ENCODE measurements at regions not wholly inside any gene's neighbourhood (a gene's known extent, or its start where the extent isn't known, plus 50 kb on each side); places are given as distances from the start of the nearest gene placed in this dataset.

DNA sequence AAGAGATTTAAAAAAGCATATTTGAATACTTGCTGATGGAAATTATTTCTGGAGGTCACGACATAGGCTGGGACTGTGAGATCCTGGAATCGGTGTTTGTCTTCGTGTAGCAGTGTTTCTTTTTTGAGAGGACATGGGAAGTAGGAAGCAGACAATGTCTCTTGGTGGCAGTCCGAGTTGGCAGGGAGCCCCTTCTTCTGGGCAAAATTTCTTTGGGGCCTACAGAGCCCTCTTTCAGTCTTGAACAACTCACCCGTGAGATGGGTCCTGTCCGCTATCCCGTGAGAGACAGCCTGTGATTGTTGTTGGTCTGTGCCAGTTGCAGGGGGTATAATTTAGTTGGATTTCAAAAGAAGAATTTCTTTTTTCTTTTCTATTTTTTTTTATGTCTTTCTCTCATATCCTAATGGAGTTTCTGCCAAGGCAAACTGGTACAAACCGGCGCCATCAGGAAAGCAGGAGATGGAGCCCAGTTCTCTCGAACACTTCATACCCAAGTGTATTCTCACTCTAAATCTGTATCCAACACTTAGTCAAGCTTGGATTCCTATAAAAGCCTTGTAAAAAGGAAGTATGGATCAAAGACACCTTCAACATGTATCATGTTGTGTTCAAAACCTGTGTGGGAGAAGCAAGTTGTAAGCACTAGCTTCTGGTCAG lies 785.1 kb downstream of the MAFB start:
- Histone ChIP-seq H3K27me3 (ENCODE audit: control insufficient read depth, insufficient read depth, low read length) (peaks cover 2% of the 10 kb centered on the region), H3K4me1 (ENCODE audit: control insufficient read depth, insufficient read depth, low read length) (peaks cover 6% of the 10 kb centered on the region), H3K36me3 (ENCODE audit: control insufficient read depth, insufficient read depth, low read length) (no peaks in the 10 kb centered on the region), H3K9me3 (ENCODE audit: control insufficient read depth, insufficient read depth, low read length) (no peaks in the 10 kb centered on the region), H3K4me3 (ENCODE audit: low read depth, low read length) (no peak overlapping the region), H3K27ac (ENCODE audit: low read depth, low read length) (peak overlapping the region; percentile 38)
- WGBS (ENCODE audit: insufficient coverage): 75% methylated on average over 4 of the region's 10 CpGs
- peak in 2 of 6 donors; percentile 4 to 70 for DNase-seq (ENCODE audit: low read depth in 4 of 6, low spot score in 6 of 6)

DNA sequence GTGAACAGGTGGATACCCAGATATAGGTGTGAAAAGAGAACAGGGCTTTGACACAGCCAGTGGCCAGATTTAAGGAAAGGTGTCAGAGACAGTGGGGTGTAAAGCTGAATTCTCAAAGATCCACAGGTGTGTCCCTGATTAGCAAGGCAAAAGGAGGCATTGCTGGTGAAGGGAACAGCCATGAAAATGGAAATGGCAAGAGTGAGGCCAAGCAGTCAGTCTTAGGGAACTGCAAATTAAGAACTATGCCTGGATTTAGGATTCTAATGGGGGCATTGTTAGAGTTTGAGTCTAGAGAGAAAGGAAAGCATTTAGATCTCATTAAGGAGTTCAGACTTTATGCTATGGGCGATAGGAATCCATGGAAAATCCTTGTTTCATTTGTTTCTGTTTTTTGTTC lies 789.2 kb downstream of the MAFB start:
- peaks cover 6% of the 10 kb centered on the region for H3K4me1 ChIP-seq (ENCODE audit: control insufficient read depth, insufficient read depth, low read length)
- H3K27ac ChIP-seq (ENCODE audit: low read depth, low read length): no peak overlapping the region
- H3K36me3 ChIP-seq (ENCODE audit: control insufficient read depth, insufficient read depth, low read length): no peaks in the 10 kb centered on the region
- H3K4me3 ChIP-seq (ENCODE audit: low read depth, low read length): no peak overlapping the region
- no peaks in the 10 kb centered on the region for H3K27me3 ChIP-seq (ENCODE audit: control insufficient read depth, insufficient read depth, low read length)
- H3K9me3 ChIP-seq (ENCODE audit: control insufficient read depth, insufficient read depth, low read length): no peaks in the 10 kb centered on the region
- DNase-seq (ENCODE audit: low read depth in 4 of 6, low spot score in 6 of 6): no peak
- WGBS (ENCODE audit: insufficient coverage): no CpG with 5 or more reads among the region's 1 CpG

DNA sequence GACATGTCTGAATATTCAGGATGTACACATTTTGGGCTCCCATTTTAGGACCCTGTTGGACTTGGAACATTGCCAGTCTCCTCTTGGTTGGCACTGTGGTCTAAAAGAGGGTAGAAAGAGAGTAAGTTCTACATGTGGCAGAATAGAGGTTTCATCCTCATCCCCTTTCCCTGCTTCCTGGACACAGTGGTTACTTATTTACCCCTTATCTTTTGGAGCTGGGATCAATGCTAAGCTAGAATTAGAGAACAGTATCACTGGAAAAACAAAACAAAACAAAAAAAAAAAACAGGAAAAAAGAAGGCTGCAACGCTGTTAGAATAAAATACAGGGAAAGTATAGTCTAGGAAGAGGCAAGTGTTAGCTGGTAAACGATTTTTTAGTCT lies 790.6 kb downstream of the MAFB start:
- H3K4me3 ChIP-seq (ENCODE audit: low read depth, low read length): no peak overlapping the region
- H3K27me3 ChIP-seq (ENCODE audit: control insufficient read depth, insufficient read depth, low read length): no peaks in the 10 kb centered on the region
- no CpG with 5 or more reads among the region's 2 CpGs for WGBS (ENCODE audit: insufficient coverage)
- no peaks in the 10 kb centered on the region for H3K9me3 ChIP-seq (ENCODE audit: control insufficient read depth, insufficient read depth, low read length)
- H3K27ac ChIP-seq (ENCODE audit: low read depth, low read length): no peak overlapping the region
- no peak for DNase-seq (ENCODE audit: low read depth in 4 of 6, low spot score in 6 of 6)
- no peaks in the 10 kb centered on the region for H3K36me3 ChIP-seq (ENCODE audit: control insufficient read depth, insufficient read depth, low read length)
- H3K4me1 ChIP-seq (ENCODE audit: control insufficient read depth, insufficient read depth, low read length): no peaks in the 10 kb centered on the region

DNA sequence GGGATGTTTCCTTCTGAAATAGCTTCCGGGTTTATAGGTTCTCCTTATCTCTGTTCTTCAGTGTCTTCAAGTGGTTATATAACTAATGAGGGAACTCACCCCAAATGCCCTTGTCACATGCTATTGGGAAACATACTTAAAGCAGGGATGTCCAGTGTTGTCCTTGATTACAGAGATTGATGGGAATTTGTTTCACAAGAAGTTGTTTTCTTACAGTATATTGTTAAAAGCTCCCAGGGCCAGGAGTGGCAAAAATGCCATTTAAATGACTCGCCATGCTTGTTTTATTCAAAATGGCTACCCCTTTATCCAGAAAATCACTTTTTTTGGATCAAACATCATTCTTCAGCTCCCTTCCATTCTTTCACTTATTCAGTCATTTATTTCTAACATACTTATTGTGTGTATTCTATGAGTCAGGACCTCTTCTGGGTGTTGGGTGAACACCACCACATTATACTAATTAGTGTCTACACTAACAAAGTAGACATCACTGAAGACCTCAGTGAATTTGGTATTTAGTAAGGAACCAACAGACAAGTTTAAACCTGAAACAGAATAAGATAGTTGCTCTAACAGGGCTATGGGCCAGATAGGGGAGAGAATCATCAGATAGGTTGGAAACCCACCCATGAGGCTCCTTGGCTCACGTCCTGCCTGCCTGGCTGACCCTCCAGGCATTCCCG lies 791.1 kb downstream of the MAFB start:
- Histone ChIP-seq H3K4me1 (ENCODE audit: control insufficient read depth, insufficient read depth, low read length) (no peaks in the 10 kb centered on the region), H3K4me3 (ENCODE audit: low read depth, low read length) (no peak overlapping the region), H3K36me3 (ENCODE audit: control insufficient read depth, insufficient read depth, low read length) (no peaks in the 10 kb centered on the region), H3K9me3 (ENCODE audit: control insufficient read depth, insufficient read depth, low read length) (no peaks in the 10 kb centered on the region), H3K27me3 (ENCODE audit: control insufficient read depth, insufficient read depth, low read length) (no peaks in the 10 kb centered on the region), H3K27ac (ENCODE audit: low read depth, low read length) (no peak overlapping the region)
- DNase-seq (ENCODE audit: low read depth in 4 of 6, low spot score in 6 of 6): no peak
- WGBS (ENCODE audit: insufficient coverage): 69% methylated on average over 2 of the region's 4 CpGs

DNA sequence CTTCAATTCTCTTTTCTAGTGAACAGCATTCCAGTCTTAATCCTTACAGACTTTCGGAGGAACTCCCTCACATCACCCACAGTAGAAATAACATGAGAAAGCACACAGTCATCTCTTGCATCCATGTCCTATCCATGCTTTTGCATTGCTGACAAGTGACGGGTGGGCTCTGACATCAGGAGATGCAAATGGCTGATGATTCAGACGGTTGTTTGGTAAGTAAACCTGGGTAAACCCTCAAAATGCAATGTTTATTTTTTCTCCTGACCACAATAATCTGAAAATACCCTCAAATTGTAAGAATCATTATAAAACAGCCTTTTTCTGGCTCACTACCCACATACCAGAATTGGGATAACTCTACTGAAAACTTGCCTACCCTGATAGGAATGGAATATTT lies 792.0 kb downstream of the MAFB start:
- Histone ChIP-seq H3K4me3 (ENCODE audit: low read depth, low read length) (no peak overlapping the region), H3K9me3 (ENCODE audit: control insufficient read depth, insufficient read depth, low read length) (no peaks in the 10 kb centered on the region), H3K27me3 (ENCODE audit: control insufficient read depth, insufficient read depth, low read length) (no peaks in the 10 kb centered on the region), H3K27ac (ENCODE audit: low read depth, low read length) (no peak overlapping the region), H3K36me3 (ENCODE audit: control insufficient read depth, insufficient read depth, low read length) (no peaks in the 10 kb centered on the region), H3K4me1 (ENCODE audit: control insufficient read depth, insufficient read depth, low read length) (no peaks in the 10 kb centered on the region)
- WGBS (ENCODE audit: insufficient coverage): 100% methylated on average over 1 of the region's 3 CpGs
- DNase-seq (ENCODE audit: low read depth in 4 of 6, low spot score in 6 of 6): no peak

DNA sequence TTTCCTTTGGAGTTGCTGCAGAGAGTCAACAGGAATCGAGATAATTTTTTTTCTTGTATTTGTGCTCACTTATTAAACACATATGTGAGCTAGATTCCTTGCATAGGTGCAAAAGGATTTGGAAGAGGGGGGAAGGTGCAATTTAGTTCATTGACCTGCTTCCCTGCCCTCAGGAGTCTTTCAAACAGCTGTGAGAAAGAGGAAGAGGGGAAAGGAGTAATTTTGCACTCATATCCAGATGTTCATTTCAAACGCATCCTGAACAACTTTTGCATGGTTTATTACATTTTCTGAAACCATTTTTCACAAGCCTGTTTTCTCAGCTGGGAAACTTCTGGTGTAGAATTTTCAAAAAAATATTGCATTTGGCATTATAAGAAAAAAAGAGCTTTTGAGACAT lies 795.0 kb downstream of the MAFB start:
- Histone ChIP-seq H3K27ac (ENCODE audit: low read depth, low read length) (no peak overlapping the region), H3K4me3 (ENCODE audit: low read depth, low read length) (no peak overlapping the region), H3K4me1 (ENCODE audit: control insufficient read depth, insufficient read depth, low read length) (no peaks in the 10 kb centered on the region), H3K36me3 (ENCODE audit: control insufficient read depth, insufficient read depth, low read length) (no peaks in the 10 kb centered on the region), H3K9me3 (ENCODE audit: control insufficient read depth, insufficient read depth, low read length) (no peaks in the 10 kb centered on the region), H3K27me3 (ENCODE audit: control insufficient read depth, insufficient read depth, low read length) (no peaks in the 10 kb centered on the region)
- DNase-seq (ENCODE audit: low read depth in 4 of 6, low spot score in 6 of 6): peak in 1 of 6 donors; percentile 15
- no CpG with 5 or more reads among the region's 2 CpGs for WGBS (ENCODE audit: insufficient coverage)

DNA sequence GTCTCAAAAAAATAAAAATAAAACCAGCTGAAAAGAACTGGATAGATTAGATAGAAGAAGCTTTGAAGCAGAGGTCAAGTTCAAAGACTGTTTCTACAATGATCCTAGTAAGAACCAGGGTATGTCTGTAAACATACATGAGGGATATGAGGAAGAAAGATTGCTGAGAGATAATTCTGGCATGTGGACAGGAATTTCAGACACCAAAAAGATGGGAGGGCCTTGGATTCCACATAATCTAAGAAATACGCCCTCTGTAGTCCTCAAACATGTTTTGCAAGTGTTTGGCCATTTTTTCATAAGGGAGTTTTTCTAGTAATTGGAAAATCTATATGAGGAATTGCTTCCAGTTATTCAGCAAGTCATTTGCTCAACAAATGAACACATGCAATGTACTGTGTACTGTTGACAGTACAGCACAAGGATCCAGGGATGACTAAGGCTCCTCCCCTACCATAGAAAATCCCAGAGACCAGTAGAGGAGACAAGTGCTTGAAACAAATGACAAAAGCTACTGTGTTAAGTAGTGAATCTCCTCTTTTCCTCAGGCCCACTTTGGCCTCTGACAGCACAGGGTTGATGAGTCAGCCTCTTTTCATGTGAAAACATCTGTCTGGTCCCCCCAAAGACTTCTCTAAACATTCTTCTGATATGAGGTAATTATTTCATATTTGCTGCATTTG lies 795.9 kb downstream of the MAFB start:
- no CpG with 5 or more reads among the region's 1 CpG for WGBS (ENCODE audit: insufficient coverage)
- no peak overlapping the region for H3K27ac ChIP-seq (ENCODE audit: low read depth, low read length)
- no peaks in the 10 kb centered on the region for H3K4me1 ChIP-seq (ENCODE audit: control insufficient read depth, insufficient read depth, low read length)
- no peak for DNase-seq (ENCODE audit: low read depth in 4 of 6, low spot score in 6 of 6)
- no peak overlapping the region for H3K4me3 ChIP-seq (ENCODE audit: low read depth, low read length)
- no peaks in the 10 kb centered on the region for H3K9me3 ChIP-seq (ENCODE audit: control insufficient read depth, insufficient read depth, low read length)
- no peaks in the 10 kb centered on the region for H3K36me3 ChIP-seq (ENCODE audit: control insufficient read depth, insufficient read depth, low read length)
- H3K27me3 ChIP-seq (ENCODE audit: control insufficient read depth, insufficient read depth, low read length): no peaks in the 10 kb centered on the region

DNA sequence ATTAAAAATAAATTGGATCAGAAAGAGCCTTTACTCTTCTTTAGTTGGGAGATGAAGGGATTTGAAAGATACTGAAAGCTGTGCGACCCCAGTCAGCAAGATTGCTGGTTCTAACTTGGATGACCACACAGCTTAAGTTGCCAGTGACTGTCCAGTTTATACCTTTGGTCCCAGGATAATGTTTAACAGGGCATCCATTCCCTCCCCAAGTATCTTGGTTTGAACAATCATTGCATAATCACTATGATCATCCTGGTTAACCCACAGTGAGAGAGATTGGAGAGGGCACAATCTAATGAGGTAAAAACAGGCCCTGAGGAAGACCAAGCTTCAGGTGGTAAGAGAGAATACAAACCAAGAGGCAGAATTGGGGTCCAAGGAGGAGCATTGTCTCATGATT lies 798.3 kb downstream of the MAFB start:
- no peaks in the 10 kb centered on the region for H3K27me3 ChIP-seq (ENCODE audit: control insufficient read depth, insufficient read depth, low read length)
- H3K36me3 ChIP-seq (ENCODE audit: control insufficient read depth, insufficient read depth, low read length): no peaks in the 10 kb centered on the region
- H3K9me3 ChIP-seq (ENCODE audit: control insufficient read depth, insufficient read depth, low read length): no peaks in the 10 kb centered on the region
- H3K4me3 ChIP-seq (ENCODE audit: low read depth, low read length): no peak overlapping the region
- WGBS (ENCODE audit: insufficient coverage): 83% methylated on average over 1 of the region's 1 CpG
- DNase-seq (ENCODE audit: low read depth in 4 of 6, low spot score in 6 of 6): no peak
- no peaks in the 10 kb centered on the region for H3K4me1 ChIP-seq (ENCODE audit: control insufficient read depth, insufficient read depth, low read length)
- H3K27ac ChIP-seq (ENCODE audit: low read depth, low read length): no peak overlapping the region

DNA sequence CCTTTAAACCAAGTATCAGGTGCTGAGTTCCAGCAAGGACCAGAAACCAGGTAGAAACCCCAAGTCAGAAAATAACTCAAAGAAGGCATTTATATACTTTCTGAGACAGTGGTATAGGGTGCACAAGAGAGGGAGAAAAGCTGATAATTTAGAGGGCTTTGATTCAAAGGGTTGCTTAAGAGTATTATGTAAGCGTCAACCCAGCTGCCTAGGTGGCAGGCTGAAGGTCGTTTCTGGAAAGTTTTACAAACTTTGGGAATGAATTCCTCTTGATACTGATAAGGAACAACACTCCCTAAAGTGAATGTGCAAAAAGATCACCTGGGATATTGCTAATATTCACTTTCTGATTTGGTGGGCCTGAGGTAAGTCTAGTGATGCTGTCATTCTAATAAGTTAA lies 800.7 kb downstream of the MAFB start:
- Histone ChIP-seq H3K4me3 (ENCODE audit: low read depth, low read length) (no peak overlapping the region), H3K36me3 (ENCODE audit: control insufficient read depth, insufficient read depth, low read length) (no peaks in the 10 kb centered on the region), H3K27ac (ENCODE audit: low read depth, low read length) (no peak overlapping the region), H3K4me1 (ENCODE audit: control insufficient read depth, insufficient read depth, low read length) (no peaks in the 10 kb centered on the region), H3K9me3 (ENCODE audit: control insufficient read depth, insufficient read depth, low read length) (no peaks in the 10 kb centered on the region), H3K27me3 (ENCODE audit: control insufficient read depth, insufficient read depth, low read length) (no peaks in the 10 kb centered on the region)
- no peak for DNase-seq (ENCODE audit: low read depth in 4 of 6, low spot score in 6 of 6)
- WGBS (ENCODE audit: insufficient coverage): 100% methylated on average over 1 of the region's 2 CpGs
